GM12878 (cell line): ENCODE measurements at regions not wholly inside any gene's neighbourhood (a gene's known extent, or its start where the extent isn't known, plus 50 kb on each side); places are given as distances from the start of the nearest gene placed in this dataset.
"Not testable (repeated sequence)": the region's sequence is repeated elsewhere in the genome, so short reads cannot be mapped to it uniquely, and the experiment has no call there.

ENCODE experiments used
- GABPA ChIP-seq: IDR thresholded peaks from 2 replicates; pipeline ENCODE4 v1.6.1; 2014; ENCODE audit warnings: antibody characterized with exemption, low read depth, mild to moderate bottlenecking, inconsistent platforms
- POLR2A ChIP-seq: IDR thresholded peaks from 2 replicates; pipeline ENCODE4 v1.6.1; 2011; ENCODE audit warnings: low read depth, mild to moderate bottlenecking, low read length
- POLR2AphosphoS5 ChIP-seq: IDR thresholded peaks from 2 replicates; pipeline ENCODE4 v1.6.1; 2011; ENCODE audit warnings: mild to moderate bottlenecking, low read length, inconsistent platforms
- RAD21 ChIP-seq: IDR thresholded peaks from 2 replicates; pipeline ENCODE4 v1.6.1; 2011; ENCODE audit warnings: mild to moderate bottlenecking, low read depth, low read length, moderate library complexity; ENCODE audit not compliant: insufficient read depth
- YBX1 ChIP-seq: fragments of 450-650 bp; IDR thresholded peaks from 2 replicates; pipeline ENCODE4 v1.6.1; 2016; ENCODE audit warnings: antibody characterized with exemption
- YY1 ChIP-seq: IDR thresholded peaks from 2 replicates; pipeline ENCODE4 v1.6.1; 2011; ENCODE audit warnings: low read depth, mild to moderate bottlenecking, low read length
- ZNF274 ChIP-seq: IDR thresholded peaks from one replicate; pipeline ENCODE4 v1.8.0; 2011; ENCODE audit not compliant: insufficient read length, insufficient read depth
- TF ChIP-seq, protein P1 (sequence below), 3 experiments: IDR thresholded peaks in 2 of 3; conservative IDR thresholded peaks in 1 of 3; 2 replicates each; pipeline ENCODE4 v1.5.1; 2011; ENCODE audit warnings: low read depth in 3 of 3, low read length in 3 of 3, mild to moderate bottlenecking in 3 of 3, control low read depth in 2 of 3, moderate library complexity in 2 of 3, inconsistent platforms in 1 of 3, mixed read lengths in 1 of 3; ENCODE audit not compliant: control insufficient read depth in 2 of 3, insufficient read depth in 1 of 3; ENCODE audit errors: extremely low read depth in 1 of 3
- TF ChIP-seq, protein P2 (sequence below): IDR thresholded peaks from 2 replicates; pipeline ENCODE4 v1.6.1; 2011; ENCODE audit warnings: borderline replicate concordance, low read depth, mild to moderate bottlenecking, moderate library complexity, mixed read lengths, low read length; ENCODE audit not compliant: insufficient read depth; ENCODE audit errors: extremely low read length
- TF ChIP-seq, protein P3 (sequence below): IDR thresholded peaks from 2 replicates; pipeline ENCODE4 v1.6.1; 2012; ENCODE audit warnings: mild to moderate bottlenecking, low read depth, low read length

DNA sequence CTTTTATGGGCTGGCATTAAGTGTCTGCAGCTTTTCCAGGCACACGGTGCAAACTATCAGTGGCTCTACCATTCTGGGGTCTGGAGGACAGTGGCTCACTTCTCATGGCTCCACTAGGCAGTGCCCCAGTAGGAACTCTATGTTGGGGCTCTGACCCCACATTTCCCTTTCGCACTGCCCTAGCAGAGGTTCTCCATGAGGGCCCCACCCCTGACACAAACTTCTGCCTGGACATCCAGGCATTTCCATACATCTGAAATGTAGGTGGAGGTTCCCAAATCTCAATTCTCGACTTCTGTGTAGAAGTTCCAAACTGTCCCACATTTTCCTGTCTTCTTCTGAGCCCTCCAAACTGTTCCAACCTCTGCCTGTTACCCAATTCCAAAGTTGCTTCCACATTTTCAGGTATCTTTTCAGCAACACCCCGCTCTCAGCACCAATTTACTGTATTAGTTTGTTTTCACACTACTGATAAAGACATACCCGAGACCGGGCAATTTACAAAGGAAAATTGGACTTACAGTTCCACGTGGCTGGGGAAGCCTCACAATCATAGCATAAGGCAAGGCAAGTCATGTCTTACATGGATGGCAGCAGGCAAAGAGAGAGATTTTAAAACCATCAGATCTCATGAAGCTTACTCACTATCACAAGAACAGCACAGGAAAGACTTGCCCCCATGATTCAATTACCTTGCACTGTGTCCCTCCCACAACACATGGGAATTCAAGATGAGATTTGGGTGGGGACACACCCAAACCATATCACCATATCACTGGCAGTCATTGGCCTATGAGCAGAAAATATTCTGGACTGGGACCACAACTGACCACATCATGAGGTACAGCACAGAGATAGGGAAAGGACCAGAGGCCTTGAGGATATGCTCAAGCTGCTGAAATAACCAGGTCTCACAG, 136.8 kb downstream of the TMEM30B start:
- TF ChIP-seq, protein P1, sequence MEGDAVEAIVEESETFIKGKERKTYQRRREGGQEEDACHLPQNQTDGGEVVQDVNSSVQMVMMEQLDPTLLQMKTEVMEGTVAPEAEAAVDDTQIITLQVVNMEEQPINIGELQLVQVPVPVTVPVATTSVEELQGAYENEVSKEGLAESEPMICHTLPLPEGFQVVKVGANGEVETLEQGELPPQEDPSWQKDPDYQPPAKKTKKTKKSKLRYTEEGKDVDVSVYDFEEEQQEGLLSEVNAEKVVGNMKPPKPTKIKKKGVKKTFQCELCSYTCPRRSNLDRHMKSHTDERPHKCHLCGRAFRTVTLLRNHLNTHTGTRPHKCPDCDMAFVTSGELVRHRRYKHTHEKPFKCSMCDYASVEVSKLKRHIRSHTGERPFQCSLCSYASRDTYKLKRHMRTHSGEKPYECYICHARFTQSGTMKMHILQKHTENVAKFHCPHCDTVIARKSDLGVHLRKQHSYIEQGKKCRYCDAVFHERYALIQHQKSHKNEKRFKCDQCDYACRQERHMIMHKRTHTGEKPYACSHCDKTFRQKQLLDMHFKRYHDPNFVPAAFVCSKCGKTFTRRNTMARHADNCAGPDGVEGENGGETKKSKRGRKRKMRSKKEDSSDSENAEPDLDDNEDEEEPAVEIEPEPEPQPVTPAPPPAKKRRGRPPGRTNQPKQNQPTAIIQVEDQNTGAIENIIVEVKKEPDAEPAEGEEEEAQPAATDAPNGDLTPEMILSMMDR (IDR thresholded peaks at IDR 0.05 in 2 of 3, conservative IDR thresholded peaks at IDR 0.05 in 1 of 3; ENCODE audit: control insufficient read depth in 2 of 3, extremely low read depth in 1 of 3, insufficient read depth in 1 of 3, low read depth in 3 of 3, low read length in 3 of 3) = not testable (repeated sequence)
- TF ChIP-seq, protein P2, sequence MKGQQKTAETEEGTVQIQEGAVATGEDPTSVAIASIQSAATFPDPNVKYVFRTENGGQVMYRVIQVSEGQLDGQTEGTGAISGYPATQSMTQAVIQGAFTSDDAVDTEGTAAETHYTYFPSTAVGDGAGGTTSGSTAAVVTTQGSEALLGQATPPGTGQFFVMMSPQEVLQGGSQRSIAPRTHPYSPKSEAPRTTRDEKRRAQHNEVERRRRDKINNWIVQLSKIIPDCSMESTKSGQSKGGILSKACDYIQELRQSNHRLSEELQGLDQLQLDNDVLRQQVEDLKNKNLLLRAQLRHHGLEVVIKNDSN = not testable (repeated sequence)
- TF ChIP-seq POLR2A, YBX1, RAD21, YY1, POLR2AphosphoS5, ZNF274, GABPA: not testable (repeated sequence)
- TF ChIP-seq, protein P3, sequence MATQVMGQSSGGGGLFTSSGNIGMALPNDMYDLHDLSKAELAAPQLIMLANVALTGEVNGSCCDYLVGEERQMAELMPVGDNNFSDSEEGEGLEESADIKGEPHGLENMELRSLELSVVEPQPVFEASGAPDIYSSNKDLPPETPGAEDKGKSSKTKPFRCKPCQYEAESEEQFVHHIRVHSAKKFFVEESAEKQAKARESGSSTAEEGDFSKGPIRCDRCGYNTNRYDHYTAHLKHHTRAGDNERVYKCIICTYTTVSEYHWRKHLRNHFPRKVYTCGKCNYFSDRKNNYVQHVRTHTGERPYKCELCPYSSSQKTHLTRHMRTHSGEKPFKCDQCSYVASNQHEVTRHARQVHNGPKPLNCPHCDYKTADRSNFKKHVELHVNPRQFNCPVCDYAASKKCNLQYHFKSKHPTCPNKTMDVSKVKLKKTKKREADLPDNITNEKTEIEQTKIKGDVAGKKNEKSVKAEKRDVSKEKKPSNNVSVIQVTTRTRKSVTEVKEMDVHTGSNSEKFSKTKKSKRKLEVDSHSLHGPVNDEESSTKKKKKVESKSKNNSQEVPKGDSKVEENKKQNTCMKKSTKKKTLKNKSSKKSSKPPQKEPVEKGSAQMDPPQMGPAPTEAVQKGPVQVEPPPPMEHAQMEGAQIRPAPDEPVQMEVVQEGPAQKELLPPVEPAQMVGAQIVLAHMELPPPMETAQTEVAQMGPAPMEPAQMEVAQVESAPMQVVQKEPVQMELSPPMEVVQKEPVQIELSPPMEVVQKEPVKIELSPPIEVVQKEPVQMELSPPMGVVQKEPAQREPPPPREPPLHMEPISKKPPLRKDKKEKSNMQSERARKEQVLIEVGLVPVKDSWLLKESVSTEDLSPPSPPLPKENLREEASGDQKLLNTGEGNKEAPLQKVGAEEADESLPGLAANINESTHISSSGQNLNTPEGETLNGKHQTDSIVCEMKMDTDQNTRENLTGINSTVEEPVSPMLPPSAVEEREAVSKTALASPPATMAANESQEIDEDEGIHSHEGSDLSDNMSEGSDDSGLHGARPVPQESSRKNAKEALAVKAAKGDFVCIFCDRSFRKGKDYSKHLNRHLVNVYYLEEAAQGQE = not testable (repeated sequence)
